Heart right ventricle (tissue), 16 donors: ENCODE measurements at regions not wholly inside any gene's neighbourhood (a gene's known extent, or its start where the extent isn't known, plus 50 kb on each side); places are given as distances from the start of the nearest gene placed in this dataset.

ENCODE experiments used
- ATAC-seq, 8 donors: fragments of 200-7000 bp; cut with Tn5 transposase; one replicate each; pipeline ENCODE4 v1.9.1; 2020; ENCODE audit warnings: mild to moderate bottlenecking in 8 of 8, moderate library complexity in 8 of 8, moderate number of reproducible peaks in 1 of 8
- DNase-seq, 2 donors: peaks; one replicate each; pipeline ENCODE4 v3.0.0-alpha.2; 2020
- H3K27ac ChIP-seq, 10 donors: fragments of 200-600 bp; sonication (generic) in 2 of 10; one replicate each; pipeline versions ENCODE4 v1.5.0 to v1.8.0; 2020 to 2022; ENCODE audit warnings: mild to moderate bottlenecking in 3 of 10
- H3K27me3 ChIP-seq, 7 donors: fragments of 200-600 bp; one replicate each; pipeline ENCODE4 v1.8.0; 2021 to 2022; ENCODE audit warnings: mild to moderate bottlenecking in 2 of 7
- H3K36me3 ChIP-seq, 9 donors: fragments of 200-600 bp; sonication (generic) in 1 of 9; one replicate each; pipeline versions ENCODE4 v1.5.0 to v1.8.0; 2020 to 2022; ENCODE audit warnings: mild to moderate bottlenecking in 2 of 9
- H3K4me1 ChIP-seq, 9 donors: fragments of 200-600 bp; sonication (generic) in 1 of 9; one replicate each; pipeline versions ENCODE4 v1.5.0 to v1.8.0; 2020 to 2022; ENCODE audit warnings: mild to moderate bottlenecking in 4 of 9
- H3K4me3 ChIP-seq, 10 donors: fragments of 200-600 bp; sonication (generic) in 2 of 10; one replicate each; pipeline versions ENCODE4 v1.5.0 to v1.8.0; 2020 to 2022; ENCODE audit warnings: mild to moderate bottlenecking in 7 of 10, moderate library complexity in 2 of 10
- H3K9me3 ChIP-seq, 11 donors: fragments of 200-600 bp in 10 of 11; sonication (generic) in 2 of 11; one replicate each; pipeline versions ENCODE4 v1.5.0 to v1.8.0; 2013 to 2022; ENCODE audit warnings: mild to moderate bottlenecking in 2 of 11, control low read depth in 1 of 11, moderate library complexity in 1 of 11
- WGBS, 2 donors: extraction: QIAGEN DNeasy Blood & Tissue Kit; methylation state at CpG; one replicate each; pipeline ENCODE4 v1.1.7; 2013; ENCODE audit warnings: inconsistent platforms in 1 of 2; 5-methylcytosine and 5-hydroxymethylcytosine counted together
- intact Hi-C, 10 donors: fragments of 100-400 bp; cut with DNase I; formaldehyde crosslinking; loops; one replicate each; pipeline versions ENCODE4 v1.11.1 to v1.14.2; 2022
- TF ChIP-seq, protein P1 (sequence below), 9 donors: fragments of 200-600 bp; sonication (generic) in 2 of 9; IDR thresholded peaks; one replicate each; pipeline versions ENCODE4 v1.5.0 to v1.8.0; 2021 to 2022; ENCODE audit warnings: antibody characterized with exemption in 9 of 9, mild to moderate bottlenecking in 5 of 9, moderate library complexity in 1 of 9
- donor health status: Arrhythmogenic right ventricular cardiomyopathy.
- donor health status: ischemic (EF 13 %, LVEDD 7.1; RV severe dilation, severe dysfunction).
- donor health status: healthy with polysubstance abuse.
- donor health status: DM: no; HTN: yes; CAD: no.
- donor health status: DM: no; HTN: no; CAD: no.
- donor health status: ischemic (EF 25% LVEDD 6.9; RV normal size, moderate dysfunction).
- donor health status: ischemic (EF 25% LVEDD 5.7; RV mildly dilated, moderate dysfunction).
- donor health status: healthy.
- donor health status: DM: yes; HTN: yes; CAD: no.
- donor health status: Ischemic cardiomyopathy.
- donor health status: ischemic (EF 35%, LVEDD 5.7; RV mildly dilated, moderate dysfunction).
- donor health status: nonischemic (EF 11% LVEDD 7.7; RV severe dilation, severe dysfunction).
- donor health status: DM: yes; HTN: yes; CAD: no.
- donor health status: PGD.
- donor health status: ischemic (EF 29% LVEDD 5.4; RV normal size, mild dysfunction).
- donor health status: nonischemic (EF 23%, LVEDD 6.1; RV moderate dilation, normal function).

GRCh38 chrY:7684546-7684945 lies 773.0 kb upstream of the AMELY start:
- no peaks in the 10 kb centered on the region for H3K9me3 ChIP-seq
- H3K4me1 ChIP-seq, result no peaks in the 10 kb centered on the region
- TF ChIP-seq, protein P1, sequence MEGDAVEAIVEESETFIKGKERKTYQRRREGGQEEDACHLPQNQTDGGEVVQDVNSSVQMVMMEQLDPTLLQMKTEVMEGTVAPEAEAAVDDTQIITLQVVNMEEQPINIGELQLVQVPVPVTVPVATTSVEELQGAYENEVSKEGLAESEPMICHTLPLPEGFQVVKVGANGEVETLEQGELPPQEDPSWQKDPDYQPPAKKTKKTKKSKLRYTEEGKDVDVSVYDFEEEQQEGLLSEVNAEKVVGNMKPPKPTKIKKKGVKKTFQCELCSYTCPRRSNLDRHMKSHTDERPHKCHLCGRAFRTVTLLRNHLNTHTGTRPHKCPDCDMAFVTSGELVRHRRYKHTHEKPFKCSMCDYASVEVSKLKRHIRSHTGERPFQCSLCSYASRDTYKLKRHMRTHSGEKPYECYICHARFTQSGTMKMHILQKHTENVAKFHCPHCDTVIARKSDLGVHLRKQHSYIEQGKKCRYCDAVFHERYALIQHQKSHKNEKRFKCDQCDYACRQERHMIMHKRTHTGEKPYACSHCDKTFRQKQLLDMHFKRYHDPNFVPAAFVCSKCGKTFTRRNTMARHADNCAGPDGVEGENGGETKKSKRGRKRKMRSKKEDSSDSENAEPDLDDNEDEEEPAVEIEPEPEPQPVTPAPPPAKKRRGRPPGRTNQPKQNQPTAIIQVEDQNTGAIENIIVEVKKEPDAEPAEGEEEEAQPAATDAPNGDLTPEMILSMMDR (IDR thresholded peaks at IDR 0.05), result no peak
- H3K36me3 ChIP-seq, result no peaks in the 10 kb centered on the region
- ATAC-seq (no peak), DNase-seq (no peak)
- H3K27ac ChIP-seq, result no peak overlapping the region
- no peaks in the 10 kb centered on the region for H3K27me3 ChIP-seq
- intact Hi-C loops, result no loop called here
- WGBS, 2 donors, result 78 to 93% methylated on average over 2 of the region's 2 CpGs
- no peak overlapping the region for H3K4me3 ChIP-seq

GRCh38 chrY:7682386-7682785 lies 770.8 kb upstream of the AMELY start:
- no peak for DNase-seq
- no peaks in the 10 kb centered on the region for H3K27me3 ChIP-seq
- no peaks in the 10 kb centered on the region for H3K36me3 ChIP-seq
- no peak overlapping the region for H3K4me3 ChIP-seq
- intact Hi-C loops, result no loop called here
- H3K4me1 ChIP-seq, result no peaks in the 10 kb centered on the region
- H3K9me3 ChIP-seq, result no peaks in the 10 kb centered on the region
- ATAC-seq, result no peak
- TF ChIP-seq, protein P1 (IDR thresholded peaks at IDR 0.05), result no peak
- H3K27ac ChIP-seq, result no peak overlapping the region

GRCh38 chrY:7681426-7681825 lies 769.9 kb upstream of the AMELY start:
- ATAC-seq (no peak), DNase-seq (no peak)
- no peak overlapping the region for H3K4me3 ChIP-seq
- H3K36me3 ChIP-seq, result no peaks in the 10 kb centered on the region
- intact Hi-C loops, result no loop called here
- TF ChIP-seq, protein P1 (IDR thresholded peaks at IDR 0.05), result no peak
- H3K27ac ChIP-seq, result no peak overlapping the region
- no peaks in the 10 kb centered on the region for H3K9me3 ChIP-seq
- no peaks in the 10 kb centered on the region for H3K27me3 ChIP-seq
- H3K4me1 ChIP-seq, result no peaks in the 10 kb centered on the region
- 100% methylated on average over 4 of the region's 4 CpGs for WGBS, 2 donors

DNA sequence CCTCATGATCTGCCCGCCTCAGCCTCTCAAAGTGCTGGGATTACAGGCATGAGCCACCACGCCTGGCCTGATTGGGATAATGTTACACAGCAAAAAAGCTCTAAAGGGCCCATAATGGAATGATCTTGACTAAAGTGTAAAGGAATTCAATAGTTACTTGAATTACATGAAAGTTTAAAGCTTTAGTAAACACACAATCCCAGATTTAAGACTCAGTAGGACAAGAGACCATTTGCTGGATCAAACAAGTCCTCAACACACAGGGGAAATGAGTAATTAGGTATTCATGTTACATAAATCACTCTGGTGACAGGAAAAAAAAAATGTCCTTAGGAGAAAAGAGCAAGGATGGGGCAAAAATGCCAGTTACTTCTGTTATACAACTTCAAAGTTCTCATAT lies 762.9 kb upstream of the AMELY start:
- ATAC-seq (no peak), DNase-seq (no peak)
- H3K9me3 ChIP-seq, result no peaks in the 10 kb centered on the region
- no peak overlapping the region for H3K27ac ChIP-seq
- WGBS, 2 donors, result 95 to 98% methylated on average over 2 of the region's 2 CpGs
- TF ChIP-seq, protein P1 (IDR thresholded peaks at IDR 0.05), result no peak
- H3K27me3 ChIP-seq, result no peaks in the 10 kb centered on the region
- no peaks in the 10 kb centered on the region for H3K36me3 ChIP-seq
- H3K4me1 ChIP-seq, result no peaks in the 10 kb centered on the region
- H3K4me3 ChIP-seq, result no peak overlapping the region
- intact Hi-C loops, result no loop called here

DNA sequence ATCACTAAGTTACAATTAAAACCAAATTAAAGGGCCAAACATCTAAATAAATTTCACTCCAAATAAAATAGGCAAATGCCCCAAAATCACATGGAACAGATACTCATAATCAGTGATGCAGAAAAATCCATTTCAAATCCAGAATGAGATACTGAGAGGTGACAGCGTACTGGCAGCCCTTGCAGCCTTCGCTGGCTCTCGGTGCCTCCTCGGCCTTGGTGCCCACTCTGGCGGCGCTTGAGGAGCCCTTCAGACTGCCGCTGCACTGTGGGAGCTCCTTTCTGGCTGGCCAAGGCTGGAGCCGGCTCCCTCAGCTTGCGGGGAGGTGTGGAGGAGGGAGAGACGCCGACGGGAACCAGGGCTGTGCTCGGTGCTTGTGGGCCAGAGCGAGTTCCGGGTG lies 761.2 kb upstream of the AMELY start:
- ATAC-seq, result no peak
- no peak overlapping the region for H3K27ac ChIP-seq
- 91 to 98% methylated on average over 7 to 15 of the region's 15 CpGs for WGBS, 2 donors
- no peaks in the 10 kb centered on the region for H3K9me3 ChIP-seq
- H3K27me3 ChIP-seq, result no peaks in the 10 kb centered on the region
- no peak for DNase-seq
- no peaks in the 10 kb centered on the region for H3K36me3 ChIP-seq
- intact Hi-C loops, result no loop called here
- no peaks in the 10 kb centered on the region for H3K4me1 ChIP-seq
- TF ChIP-seq, protein P1 (IDR thresholded peaks at IDR 0.05), result no peak
- H3K4me3 ChIP-seq, result no peak overlapping the region
